ENCODE measurements at regions not wholly inside any gene's neighbourhood (a gene's known extent, or its start where the extent isn't known, plus 50 kb on each side); places are given as distances from the start of the nearest gene placed in this dataset.

- H3K79me2 ChIP-seq (ENCODE audit: control insufficient read depth, insufficient read depth, low read length, unreplicated experiment) = no peaks in the 10 kb centered on the region
- peaks cover 10% of the 10 kb centered on the region; the same call in 1 of the 2 replicates for H3K27me3 ChIP-seq (ENCODE audit: insufficient read depth, low read length)
- no peak overlapping the region for H2AFZ ChIP-seq (ENCODE audit: low read length, unreplicated experiment)
- no peaks in the 10 kb centered on the region for H3K36me3 ChIP-seq (ENCODE audit: insufficient read depth, low read length)
- no peaks in the 10 kb centered on the region for H3K4me1 ChIP-seq (ENCODE audit: control insufficient read depth, insufficient read depth, low read length, unreplicated experiment)
- H3K4me3 ChIP-seq (ENCODE audit: low read depth, low read length) = no peak overlapping the region
- H3K27ac ChIP-seq (ENCODE audit: low read depth, low read length) = no peak overlapping the region
Observed at GRCh38 chr10:106310596-106310995, 853.9 kb downstream of the SORCS1 start.

- Histone ChIP-seq H3K36me3 (ENCODE audit: insufficient read depth, low read length) (no peaks in the 10 kb centered on the region), H3K27ac (ENCODE audit: low read depth, low read length) (no peak overlapping the region), H2AFZ (ENCODE audit: low read length, unreplicated experiment) (no peak overlapping the region), H3K4me1 (ENCODE audit: control insufficient read depth, insufficient read depth, low read length, unreplicated experiment) (no peaks in the 10 kb centered on the region), H3K27me3 (ENCODE audit: insufficient read depth, low read length) (peaks cover 3% of the 10 kb centered on the region; the same call in 1 of the 2 replicates), H3K79me2 (ENCODE audit: control insufficient read depth, insufficient read depth, low read length, unreplicated experiment) (no peaks in the 10 kb centered on the region), H3K4me3 (ENCODE audit: low read depth, low read length) (no peak overlapping the region)
Observed at GRCh38 chr10:106309376-106309775, 855.1 kb downstream of the SORCS1 start.

GRCh38 chr10:106308284-106308683, 856.2 kb downstream of the SORCS1 start:
- Histone ChIP-seq H3K79me2 (ENCODE audit: control insufficient read depth, insufficient read depth, low read length, unreplicated experiment) (no peaks in the 10 kb centered on the region), H3K4me1 (ENCODE audit: control insufficient read depth, insufficient read depth, low read length, unreplicated experiment) (no peaks in the 10 kb centered on the region), H3K27ac (ENCODE audit: low read depth, low read length) (no peak overlapping the region), H3K27me3 (ENCODE audit: insufficient read depth, low read length) (no peaks in the 10 kb centered on the region), H3K4me3 (ENCODE audit: low read depth, low read length) (no peak overlapping the region), H3K36me3 (ENCODE audit: insufficient read depth, low read length) (no peaks in the 10 kb centered on the region), H2AFZ (ENCODE audit: low read length, unreplicated experiment) (no peak overlapping the region)

GRCh38 chr10:106304056-106304455, 860.5 kb downstream of the SORCS1 start:
- H3K4me3 ChIP-seq (ENCODE audit: low read depth, low read length) = no peak overlapping the region
- H2AFZ ChIP-seq (ENCODE audit: low read length, unreplicated experiment) = no peak overlapping the region
- no peaks in the 10 kb centered on the region for H3K79me2 ChIP-seq (ENCODE audit: control insufficient read depth, insufficient read depth, low read length, unreplicated experiment)
- H3K36me3 ChIP-seq (ENCODE audit: insufficient read depth, low read length) = no peaks in the 10 kb centered on the region
- no peak overlapping the region for H3K27ac ChIP-seq (ENCODE audit: low read depth, low read length)
- H3K4me1 ChIP-seq (ENCODE audit: control insufficient read depth, insufficient read depth, low read length, unreplicated experiment) = no peaks in the 10 kb centered on the region
- H3K27me3 ChIP-seq (ENCODE audit: insufficient read depth, low read length) = no peaks in the 10 kb centered on the region; the same call in 1 of the 2 replicates

- Histone ChIP-seq H3K27me3 (ENCODE audit: insufficient read depth, low read length) (no peaks in the 10 kb centered on the region; the same call in 1 of the 2 replicates), H3K4me3 (ENCODE audit: low read depth, low read length) (no peak overlapping the region), H2AFZ (ENCODE audit: low read length, unreplicated experiment) (no peak overlapping the region), H3K79me2 (ENCODE audit: control insufficient read depth, insufficient read depth, low read length, unreplicated experiment) (no peaks in the 10 kb centered on the region), H3K4me1 (ENCODE audit: control insufficient read depth, insufficient read depth, low read length, unreplicated experiment) (no peaks in the 10 kb centered on the region), H3K27ac (ENCODE audit: low read depth, low read length) (no peak overlapping the region), H3K36me3 (ENCODE audit: insufficient read depth, low read length) (no peaks in the 10 kb centered on the region)
Observed at GRCh38 chr10:106302961-106303360, 861.5 kb downstream of the SORCS1 start.

- H3K27ac ChIP-seq (ENCODE audit: low read depth, low read length) = no peak overlapping the region
- H3K36me3 ChIP-seq (ENCODE audit: insufficient read depth, low read length) = no peaks in the 10 kb centered on the region
- H3K79me2 ChIP-seq (ENCODE audit: control insufficient read depth, insufficient read depth, low read length, unreplicated experiment) = no peaks in the 10 kb centered on the region
- no peaks in the 10 kb centered on the region; the same call in 1 of the 2 replicates for H3K27me3 ChIP-seq (ENCODE audit: insufficient read depth, low read length)
- H3K4me3 ChIP-seq (ENCODE audit: low read depth, low read length) = no peak overlapping the region
- H2AFZ ChIP-seq (ENCODE audit: low read length, unreplicated experiment) = no peak overlapping the region
- H3K4me1 ChIP-seq (ENCODE audit: control insufficient read depth, insufficient read depth, low read length, unreplicated experiment) = no peaks in the 10 kb centered on the region
Observed at GRCh38 chr10:106301146-106301545, 863.4 kb downstream of the SORCS1 start.

- Histone ChIP-seq H3K4me1 (ENCODE audit: control insufficient read depth, insufficient read depth, low read length, unreplicated experiment) (no peaks in the 10 kb centered on the region), H3K27ac (ENCODE audit: low read depth, low read length) (no peak overlapping the region), H3K79me2 (ENCODE audit: control insufficient read depth, insufficient read depth, low read length, unreplicated experiment) (no peaks in the 10 kb centered on the region), H3K4me3 (ENCODE audit: low read depth, low read length) (no peak overlapping the region), H3K36me3 (ENCODE audit: insufficient read depth, low read length) (no peaks in the 10 kb centered on the region), H3K27me3 (ENCODE audit: insufficient read depth, low read length) (no peaks in the 10 kb centered on the region), H2AFZ (ENCODE audit: low read length, unreplicated experiment) (no peak overlapping the region)
Observed at GRCh38 chr10:106296750-106297392, 867.6 kb downstream of the SORCS1 start.

- H3K27me3 ChIP-seq (ENCODE audit: insufficient read depth, low read length) = no peaks in the 10 kb centered on the region
- peak overlapping the region; percentile 48 for H3K27ac ChIP-seq (ENCODE audit: low read depth, low read length)
- H3K4me3 ChIP-seq (ENCODE audit: low read depth, low read length) = no peak overlapping the region
- peak overlapping the region; percentile 11 for H2AFZ ChIP-seq (ENCODE audit: low read length, unreplicated experiment)
- no peaks in the 10 kb centered on the region for H3K79me2 ChIP-seq (ENCODE audit: control insufficient read depth, insufficient read depth, low read length, unreplicated experiment)
- H3K36me3 ChIP-seq (ENCODE audit: insufficient read depth, low read length) = no peaks in the 10 kb centered on the region
- H3K4me1 ChIP-seq (ENCODE audit: control insufficient read depth, insufficient read depth, low read length, unreplicated experiment) = peaks cover 12% of the 10 kb centered on the region
Observed at GRCh38 chr10:106284802-106285587, 879.5 kb downstream of the SORCS1 start.

GRCh38 chr10:106280896-106281460, 883.5 kb downstream of the SORCS1 start:
- Histone ChIP-seq H3K27me3 (ENCODE audit: insufficient read depth, low read length) (no peaks in the 10 kb centered on the region), H3K4me1 (ENCODE audit: control insufficient read depth, insufficient read depth, low read length, unreplicated experiment) (peaks cover 12% of the 10 kb centered on the region), H3K79me2 (ENCODE audit: control insufficient read depth, insufficient read depth, low read length, unreplicated experiment) (no peaks in the 10 kb centered on the region), H3K36me3 (ENCODE audit: insufficient read depth, low read length) (no peaks in the 10 kb centered on the region), H3K27ac (ENCODE audit: low read depth, low read length) (no peak overlapping the region), H3K4me3 (ENCODE audit: low read depth, low read length) (no peak overlapping the region), H2AFZ (ENCODE audit: low read length, unreplicated experiment) (no peak overlapping the region)

- Histone ChIP-seq H3K4me3 (ENCODE audit: low read depth, low read length) (no peak overlapping the region), H3K27me3 (ENCODE audit: insufficient read depth, low read length) (no peaks in the 10 kb centered on the region), H3K36me3 (ENCODE audit: insufficient read depth, low read length) (no peaks in the 10 kb centered on the region), H3K4me1 (ENCODE audit: control insufficient read depth, insufficient read depth, low read length, unreplicated experiment) (no peaks in the 10 kb centered on the region), H3K27ac (ENCODE audit: low read depth, low read length) (no peak overlapping the region), H2AFZ (ENCODE audit: low read length, unreplicated experiment) (no peak overlapping the region), H3K79me2 (ENCODE audit: control insufficient read depth, insufficient read depth, low read length, unreplicated experiment) (no peaks in the 10 kb centered on the region)
Observed at GRCh38 chr10:106278383-106278782, 886.1 kb downstream of the SORCS1 start.

Measured in ACC112 (cell line).